Small intestine (tissue), 7 donors: ENCODE measurements at regions not wholly inside any gene's neighbourhood (a gene's known extent, or its start where the extent isn't known, plus 50 kb on each side); places are given as distances from the start of the nearest gene placed in this dataset.
"Not testable (repeated sequence)": the region's sequence is repeated elsewhere in the genome, so short reads cannot be mapped to it uniquely, and the experiment has no call there.

Experiments used
- DNase-seq, 2 donors: peaks; one replicate each; pipeline versions ENCODE4 v3.0.0 to v3.0.0-alpha.2; 2013
- FAIRE-seq: peaks from 2 replicates; lab custom pipeline; 2012; peaks lifted over from hg19 to GRCh38; lab: Jason Lieb, UNC
- H3K27ac ChIP-seq, 3 donors: one replicate each; pipeline ENCODE4 v1.5.1; 2013; ENCODE audit warnings: low read length in 2 of 3, mild to moderate bottlenecking in 2 of 3, control low read depth in 1 of 3, inconsistent platforms in 1 of 3, low read depth in 1 of 3, moderate library complexity in 1 of 3
- H3K27me3 ChIP-seq, 3 donors: one replicate each; pipeline ENCODE4 v1.6.1; 2013; ENCODE audit warnings: low read length in 3 of 3, inconsistent platforms in 1 of 3; ENCODE audit not compliant: control insufficient read depth in 3 of 3, insufficient read depth in 3 of 3
- H3K36me3 ChIP-seq, 3 donors: one replicate each; pipeline ENCODE4 v1.6.1; 2013; ENCODE audit warnings: low read length in 3 of 3, inconsistent platforms in 1 of 3, low read depth in 1 of 3, mild to moderate bottlenecking in 1 of 3, moderate library complexity in 1 of 3; ENCODE audit not compliant: control insufficient read depth in 3 of 3, insufficient read depth in 2 of 3
- H3K4me1 ChIP-seq, 3 donors: one replicate each; pipeline ENCODE4 v1.6.1; 2013; ENCODE audit warnings: low read length in 2 of 3, inconsistent platforms in 1 of 3, low read depth in 1 of 3, mild to moderate bottlenecking in 1 of 3, moderate library complexity in 1 of 3; ENCODE audit not compliant: control insufficient read depth in 3 of 3, insufficient read depth in 2 of 3
- H3K4me3 ChIP-seq, 3 donors: one replicate each; pipeline ENCODE4 v1.5.1; 2013; ENCODE audit warnings: low read length in 3 of 3, control low read depth in 1 of 3, inconsistent platforms in 1 of 3, low read depth in 1 of 3, mild to moderate bottlenecking in 1 of 3, moderate library complexity in 1 of 3
- H3K9me3 ChIP-seq, 2 donors: one replicate each; pipeline ENCODE4 v1.6.1; 2013; ENCODE audit warnings: low read depth in 1 of 2, low read length in 1 of 2; ENCODE audit not compliant: control insufficient read depth in 2 of 2, insufficient read depth in 1 of 2
- WGBS, 3 donors: extraction: QIAGEN DNeasy Blood & Tissue Kit; methylation state at CpG; one replicate each; pipeline ENCODE4 v1.1.7; 2013; 5-methylcytosine and 5-hydroxymethylcytosine counted together
- donor health status: healthy with polysubstance abuse.
- donor health status: control.
- donor health status: control.
- donor health status: Bipolar disorder and iron deficiency.
- donor health status: healthy.

DNA sequence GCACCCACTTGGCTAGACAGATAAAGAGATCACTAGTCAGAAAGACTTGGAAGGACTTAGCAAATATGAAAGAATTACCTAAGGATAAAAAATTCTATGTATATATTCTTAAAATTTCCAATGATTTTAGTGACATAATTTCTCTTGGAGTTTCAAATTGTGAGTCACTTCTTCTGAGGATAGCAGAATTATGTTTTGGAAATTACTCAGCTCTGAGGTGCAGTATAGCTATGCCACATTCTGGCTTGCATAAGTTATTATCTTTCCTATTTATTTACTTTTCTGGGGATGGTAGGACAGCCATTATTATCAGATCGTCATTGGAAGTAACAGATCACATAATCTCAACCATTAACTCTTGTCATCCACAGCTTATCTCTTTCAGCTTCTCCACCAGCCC, 853.5 kb downstream of the TRIML1 start:
- H3K27ac ChIP-seq, result no peak overlapping the region
- peaks cover 0 to 4% (median 0%) of the 10 kb centered on the region in 3 donors for H3K4me1 ChIP-seq
- no peak for DNase-seq
- no peak overlapping the region for H3K4me3 ChIP-seq
- no peak for FAIRE-seq
- WGBS, 3 donors, result 59 to 72% (median 62%) methylated on average over 1 of the region's 1 CpG
- peaks cover 0 to 7% of the 10 kb centered on the region in 2 donors for H3K9me3 ChIP-seq
- no peaks in the 10 kb centered on the region for H3K36me3 ChIP-seq
- H3K27me3 ChIP-seq, result no peaks in the 10 kb centered on the region

DNA sequence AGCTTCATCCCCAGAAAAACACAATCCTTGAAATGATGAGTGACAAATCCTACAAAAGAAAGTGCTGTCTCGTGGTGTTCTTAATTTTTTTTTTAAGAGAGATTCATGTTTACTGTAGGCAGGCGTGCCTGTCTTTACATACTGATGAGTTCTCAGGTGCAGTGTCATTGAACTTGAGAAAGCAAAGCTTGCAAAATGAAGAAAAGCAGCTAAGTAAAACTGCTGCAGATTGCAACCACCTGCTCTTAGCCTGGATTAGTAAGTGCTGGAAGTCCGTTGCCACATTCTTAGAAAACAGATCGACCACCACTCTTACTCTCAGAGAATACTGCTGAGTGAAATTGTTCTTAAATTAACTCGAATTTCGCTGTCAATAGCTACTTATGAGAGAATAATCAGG, 854.6 kb downstream of the TRIML1 start:
- DNase-seq (no peak), FAIRE-seq (no peak)
- no peak overlapping the region for H3K27ac ChIP-seq
- no peak overlapping the region for H3K4me3 ChIP-seq
- peaks cover 0 to 2% of the 10 kb centered on the region in 2 donors for H3K9me3 ChIP-seq
- H3K4me1 ChIP-seq, result peaks cover 0 to 3% (median 0%) of the 10 kb centered on the region in 3 donors
- WGBS, 3 donors, result 69 to 70% (median 69%) methylated on average over 6 of the region's 6 CpGs
- H3K27me3 ChIP-seq, result no peaks in the 10 kb centered on the region
- no peaks in the 10 kb centered on the region for H3K36me3 ChIP-seq

- Histone ChIP-seq H3K4me1 (no peaks in the 10 kb centered on the region), H3K4me3 (no peak overlapping the region), H3K9me3 (no peaks in the 10 kb centered on the region), H3K36me3 (no peaks in the 10 kb centered on the region), H3K27me3 (no peaks in the 10 kb centered on the region), H3K27ac (no peak overlapping the region)
- DNase-seq (no peak), FAIRE-seq (no peak)
- WGBS, 3 donors, result 89 to 94% (median 90%) methylated on average over 12 of the region's 12 CpGs
Measured at GRCh38 chr4:189001283-189001970, 862.2 kb downstream of the TRIML1 start.

GRCh38 chr4:189001971-189002450, 862.8 kb downstream of the TRIML1 start:
- H3K9me3 ChIP-seq, result no peaks in the 10 kb centered on the region
- 90 to 93% (median 93%) methylated on average over 15 of the region's 15 CpGs for WGBS, 3 donors
- FAIRE-seq (no peak), DNase-seq (no peak)
- no peak overlapping the region for H3K27ac ChIP-seq
- H3K4me1 ChIP-seq, result no peaks in the 10 kb centered on the region
- no peak overlapping the region for H3K4me3 ChIP-seq
- no peaks in the 10 kb centered on the region for H3K36me3 ChIP-seq
- H3K27me3 ChIP-seq, result no peaks in the 10 kb centered on the region

DNA sequence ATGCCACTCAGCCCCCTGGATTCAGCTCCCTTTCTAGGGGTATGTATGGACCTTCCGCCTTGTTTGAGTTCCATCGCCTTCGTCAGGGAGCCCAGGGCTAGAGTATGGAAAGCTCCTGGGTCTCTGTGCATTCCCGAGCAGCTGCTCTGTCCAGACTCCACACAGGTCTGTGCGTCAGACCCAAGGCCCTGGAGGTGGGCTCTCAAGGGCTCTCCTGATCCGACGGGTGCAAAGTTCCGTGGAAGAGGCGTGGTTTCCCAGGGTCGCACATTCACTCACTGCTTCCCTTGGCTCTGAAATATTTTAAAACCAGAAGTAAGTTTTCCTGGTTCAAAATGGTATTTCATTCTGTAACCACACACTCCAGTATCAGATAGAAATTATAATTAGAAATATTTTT, 863.2 kb downstream of the TRIML1 start:
- Histone ChIP-seq H3K36me3 (no peaks in the 10 kb centered on the region), H3K4me1 (no peaks in the 10 kb centered on the region), H3K27me3 (no peaks in the 10 kb centered on the region), H3K27ac (no peak overlapping the region), H3K9me3 (no peaks in the 10 kb centered on the region), H3K4me3 (no peak overlapping the region)
- FAIRE-seq (no peak), DNase-seq (no peak)
- WGBS, 3 donors, result 87 to 90% (median 88%) methylated on average over 10 of the region's 10 CpGs

DNA sequence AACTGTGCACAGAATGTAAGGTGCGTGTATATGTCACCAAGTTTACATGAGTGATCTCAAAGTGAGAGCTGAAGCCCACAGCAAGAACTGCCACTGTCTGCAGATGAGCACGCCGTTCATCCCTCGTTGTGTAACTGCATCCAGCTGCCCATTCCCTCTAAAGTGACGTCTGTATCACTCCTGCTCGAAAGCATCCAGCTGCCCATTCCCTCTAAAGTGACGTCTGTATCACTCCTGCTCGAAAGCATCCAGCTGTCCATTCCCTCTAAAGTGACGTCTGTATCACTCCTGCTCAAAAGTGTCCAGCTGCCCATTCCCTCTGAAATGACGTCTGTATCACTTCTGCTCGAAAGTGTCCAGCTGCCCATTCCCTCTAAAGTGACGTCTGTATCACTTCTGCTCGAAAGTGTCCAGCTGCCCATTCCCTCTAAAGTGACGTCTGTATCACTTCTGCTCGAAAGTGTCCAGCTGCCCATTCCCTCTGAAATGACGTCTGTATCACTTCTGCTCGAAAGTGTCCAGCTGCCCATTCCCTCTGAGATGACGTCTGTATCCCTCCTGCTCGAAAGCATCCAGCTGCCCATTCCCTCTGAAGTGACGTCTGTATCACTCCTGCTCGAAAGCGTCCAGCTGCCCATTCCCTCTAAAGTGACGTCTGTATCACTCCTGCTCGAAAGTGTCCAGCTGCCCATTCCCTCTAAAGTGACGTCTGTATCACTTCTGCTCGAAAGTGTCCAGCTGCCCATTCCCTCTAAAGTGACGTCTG, 871.4 kb downstream of the TRIML1 start:
- WGBS, 3 donors, result 83 to 88% (median 85%) methylated on average over 20 to 24 of the region's 27 CpGs
- not testable (repeated sequence) for H3K27ac ChIP-seq, H3K4me1 ChIP-seq, H3K36me3 ChIP-seq, DNase-seq, FAIRE-seq, H3K9me3 ChIP-seq, H3K27me3 ChIP-seq, H3K4me3 ChIP-seq

- Histone ChIP-seq H3K4me3 (no peak overlapping the region), H3K4me1 (no peaks in the 10 kb centered on the region), H3K27ac (no peak overlapping the region), H3K27me3 (no peaks in the 10 kb centered on the region), H3K9me3 (no peaks in the 10 kb centered on the region), H3K36me3 (no peaks in the 10 kb centered on the region)
- DNase-seq (no peak), FAIRE-seq (no peak)
- 53 to 64% (median 55%) methylated on average over 5 of the region's 5 CpGs for WGBS, 3 donors
Measured at GRCh38 chr4:189021831-189022230, 882.6 kb downstream of the TRIML1 start.

DNA sequence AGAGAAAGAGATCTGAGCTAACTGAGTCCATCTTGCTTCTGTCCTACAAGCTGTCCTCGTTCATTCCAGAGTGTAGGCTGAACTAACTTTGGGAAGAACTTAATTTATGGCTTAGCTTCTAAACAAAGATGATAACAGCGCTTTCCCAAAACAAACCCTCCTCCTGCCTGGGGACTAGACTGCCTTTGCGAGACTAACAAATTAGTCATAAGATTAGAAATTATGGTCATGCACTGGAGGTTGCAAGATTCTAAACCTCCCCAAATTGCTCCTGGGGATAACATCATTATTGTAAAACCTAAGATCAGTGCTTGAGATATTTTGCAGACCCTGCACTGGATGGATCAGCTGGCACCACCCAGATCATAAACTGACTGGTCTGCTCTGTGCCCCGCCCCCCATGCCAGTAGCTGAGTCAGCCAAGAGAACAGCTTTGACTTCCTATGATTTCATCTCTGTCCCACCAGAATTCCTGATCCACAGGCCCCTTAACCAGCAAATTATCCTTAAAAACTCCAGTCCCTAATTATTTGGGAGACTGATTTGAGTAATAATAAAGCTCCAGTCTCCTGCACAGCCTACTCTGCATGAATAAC, 883.3 kb downstream of the TRIML1 start:
- DNase-seq (no peak), FAIRE-seq (no peak)
- no peaks in the 10 kb centered on the region for H3K9me3 ChIP-seq
- no peak overlapping the region for H3K4me3 ChIP-seq
- no peaks in the 10 kb centered on the region for H3K36me3 ChIP-seq
- 64 to 72% (median 70%) methylated on average over 4 of the region's 4 CpGs for WGBS, 3 donors
- H3K27me3 ChIP-seq, result no peaks in the 10 kb centered on the region
- H3K27ac ChIP-seq, result no peak overlapping the region
- H3K4me1 ChIP-seq, result no peaks in the 10 kb centered on the region
